ENCODE measurements at regions not wholly inside any gene's neighbourhood (a gene's known extent, or its start where the extent isn't known, plus 50 kb on each side); places are given as distances from the start of the nearest gene placed in this dataset.

GRCh38 chr15:70274255-70274880 is 176.7 kb upstream of the TLE3 start:
- TF ChIP-seq CTCF (IDR thresholded peaks at IDR 0.05; ENCODE audit: insufficient read depth, low read depth, low read length, missing control alignments), result no peak
- no peak overlapping the region for H3K4me3 ChIP-seq (ENCODE audit: low read length)
- DNase-seq (ENCODE audit: low read depth), result no peak

GRCh38 chr15:70273808-70274207 is 176.1 kb upstream of the TLE3 start:
- H3K4me3 ChIP-seq (ENCODE audit: low read length), result no peak overlapping the region
- TF ChIP-seq CTCF (IDR thresholded peaks at IDR 0.05; ENCODE audit: insufficient read depth, low read depth, low read length, missing control alignments), result no peak
- no peak for DNase-seq (ENCODE audit: low read depth)

- TF ChIP-seq CTCF (IDR thresholded peaks at IDR 0.05; ENCODE audit: insufficient read depth, low read depth, low read length, missing control alignments), result no peak
- no peak overlapping the region for H3K4me3 ChIP-seq (ENCODE audit: low read length)
- no peak for DNase-seq (ENCODE audit: low read depth)
Observed at GRCh38 chr15:70272565-70273355, 175.0 kb upstream of the TLE3 start.

- peak; percentile 89 for DNase-seq (ENCODE audit: low read depth)
Observed at GRCh38 chr15:70271422-70272088, 173.8 kb upstream of the TLE3 start.

GRCh38 chr15:70270752-70271111 is 173.0 kb upstream of the TLE3 start:
- H3K4me3 ChIP-seq (ENCODE audit: low read length), result no peak overlapping the region
- TF ChIP-seq CTCF (IDR thresholded peaks at IDR 0.05; ENCODE audit: insufficient read depth, low read depth, low read length, missing control alignments), result no peak

More at GRCh38 chr15:70271422-70272088, 173.8 kb upstream of the TLE3 start:
- no peak for TF ChIP-seq CTCF (IDR thresholded peaks at IDR 0.05; ENCODE audit: insufficient read depth, low read depth, low read length, missing control alignments)
- no peak overlapping the region for H3K4me3 ChIP-seq (ENCODE audit: low read length)

GRCh38 chr15:70269991-70270751 is 172.5 kb upstream of the TLE3 start:
- no peak overlapping the region for H3K4me3 ChIP-seq (ENCODE audit: low read length)
- no peak for TF ChIP-seq CTCF (IDR thresholded peaks at IDR 0.05; ENCODE audit: insufficient read depth, low read depth, low read length, missing control alignments)
- DNase-seq (ENCODE audit: low read depth), result peak; percentile 47

More at GRCh38 chr15:70270752-70271111, 173.0 kb upstream of the TLE3 start:
- DNase-seq (ENCODE audit: low read depth), result no peak

All from epithelial cell of esophagus (primary cell).